ENCODE measurements at regions not wholly inside any gene's neighbourhood (a gene's known extent, or its start where the extent isn't known, plus 50 kb on each side); places are given as distances from the start of the nearest gene placed in this dataset.

GRCh38 chr16:65933703-65934102, 432.8 kb upstream of the CDH5 start:
- H3K4me1 Mint-ChIP-seq, result no peaks in the 10 kb centered on the region
- CTCF ChIA-PET, result no interaction called here
- no peak overlapping the region for H3K27ac Mint-ChIP-seq
- POLR2A ChIA-PET, result no interaction called here
- no peaks in the 10 kb centered on the region for H3K36me3 Mint-ChIP-seq (ENCODE audit: low read depth)
- DNase-seq, result no peak
- no peak overlapping the region for H3K4me3 Mint-ChIP-seq
- H3K27me3 Mint-ChIP-seq, result no peaks in the 10 kb centered on the region
- peaks cover 4% of the 10 kb centered on the region for H3K9me3 Mint-ChIP-seq

DNA sequence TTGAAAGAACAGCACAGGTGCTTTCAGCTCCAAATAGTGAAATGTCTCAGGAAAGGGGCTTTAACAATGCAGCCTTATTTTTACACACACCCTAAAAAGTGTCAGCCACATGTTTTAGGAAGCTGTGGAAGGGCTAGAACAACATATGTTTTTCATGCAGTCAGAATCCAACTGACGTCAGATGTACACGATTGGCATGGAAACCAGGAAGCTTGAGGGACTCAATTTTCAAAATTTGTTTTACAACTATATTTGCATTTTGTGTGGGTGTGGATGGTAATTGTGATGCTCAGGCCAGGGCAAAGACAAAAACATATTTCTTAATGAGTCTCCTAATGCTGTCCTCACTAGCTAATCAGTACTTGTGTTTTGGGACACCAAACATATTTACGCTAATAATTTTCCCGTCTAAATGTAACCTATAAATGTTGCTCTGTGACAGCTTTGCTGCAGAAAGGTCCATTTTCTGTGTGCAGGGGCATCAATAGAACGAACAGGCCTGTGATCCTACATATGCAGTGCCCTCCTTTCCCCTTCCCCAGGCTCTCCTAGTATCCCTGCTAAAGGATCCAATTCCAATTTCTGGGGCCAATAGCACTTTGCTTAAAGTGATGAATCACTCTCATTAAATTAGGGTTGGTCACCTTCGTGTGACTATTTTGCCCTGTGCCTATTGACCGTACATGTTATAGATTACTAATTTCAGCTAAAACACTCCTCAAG, 434.0 kb upstream of the CDH5 start:
- ChIA-PET CTCF (no interaction called here), POLR2A (no interaction called here)
- Mint-ChIP-seq H3K9me3 (peaks cover 6% of the 10 kb centered on the region), H3K4me1 (no peaks in the 10 kb centered on the region), H3K27ac (no peak overlapping the region), H3K27me3 (no peaks in the 10 kb centered on the region), H3K4me3 (no peak overlapping the region), H3K36me3 (ENCODE audit: low read depth) (no peaks in the 10 kb centered on the region)
- no peak for DNase-seq

DNA sequence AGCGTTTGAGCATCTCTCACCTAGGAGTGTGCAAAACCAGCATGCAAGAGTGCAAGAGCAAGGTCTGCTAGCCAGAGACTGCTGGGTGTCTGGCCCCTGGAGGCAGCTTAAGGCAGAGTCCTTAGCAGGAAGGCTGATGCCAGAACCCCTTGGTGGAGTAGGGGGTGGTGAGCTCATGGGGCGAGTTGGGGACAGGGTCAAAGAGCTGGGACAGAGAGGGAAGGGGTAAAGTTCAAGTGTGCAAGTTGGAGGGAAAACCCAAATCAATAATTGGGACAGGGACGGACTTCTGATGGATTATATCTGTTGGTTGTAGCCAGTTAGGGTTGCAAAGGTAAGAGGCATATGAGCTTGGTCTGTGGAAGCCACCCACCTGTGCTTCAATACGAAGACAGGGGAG, 443.6 kb upstream of the CDH5 start:
- CTCF ChIA-PET, result no interaction called here
- H3K4me1 Mint-ChIP-seq, result no peaks in the 10 kb centered on the region
- H3K4me3 Mint-ChIP-seq, result no peak overlapping the region
- no peaks in the 10 kb centered on the region for H3K27me3 Mint-ChIP-seq
- no peak for DNase-seq
- POLR2A ChIA-PET, result no interaction called here
- H3K9me3 Mint-ChIP-seq, result peaks cover 1% of the 10 kb centered on the region
- H3K27ac Mint-ChIP-seq, result no peak overlapping the region
- H3K36me3 Mint-ChIP-seq (ENCODE audit: low read depth), result no peaks in the 10 kb centered on the region

DNA sequence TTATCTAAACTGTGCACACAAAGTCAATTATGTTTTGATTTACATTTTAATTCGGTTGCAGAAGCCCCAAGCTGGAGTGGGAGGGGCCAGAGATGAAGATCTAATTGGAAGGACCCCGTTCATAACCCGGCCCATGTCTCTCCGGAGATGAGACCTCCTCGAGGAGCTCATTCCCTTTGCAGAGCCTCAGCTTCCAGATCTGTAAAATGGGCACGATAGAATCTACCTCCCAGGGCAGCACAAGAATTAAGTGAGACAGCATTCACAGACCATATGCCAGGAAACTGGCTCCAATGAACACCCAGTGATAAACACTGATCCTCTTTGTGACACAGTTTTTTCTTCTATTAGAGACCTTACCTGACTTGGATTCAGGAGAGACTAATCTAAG, 446.5 kb upstream of the CDH5 start:
- no peaks in the 10 kb centered on the region for H3K27me3 Mint-ChIP-seq
- no peak overlapping the region for H3K27ac Mint-ChIP-seq
- CTCF ChIA-PET, result no interaction called here

DNA sequence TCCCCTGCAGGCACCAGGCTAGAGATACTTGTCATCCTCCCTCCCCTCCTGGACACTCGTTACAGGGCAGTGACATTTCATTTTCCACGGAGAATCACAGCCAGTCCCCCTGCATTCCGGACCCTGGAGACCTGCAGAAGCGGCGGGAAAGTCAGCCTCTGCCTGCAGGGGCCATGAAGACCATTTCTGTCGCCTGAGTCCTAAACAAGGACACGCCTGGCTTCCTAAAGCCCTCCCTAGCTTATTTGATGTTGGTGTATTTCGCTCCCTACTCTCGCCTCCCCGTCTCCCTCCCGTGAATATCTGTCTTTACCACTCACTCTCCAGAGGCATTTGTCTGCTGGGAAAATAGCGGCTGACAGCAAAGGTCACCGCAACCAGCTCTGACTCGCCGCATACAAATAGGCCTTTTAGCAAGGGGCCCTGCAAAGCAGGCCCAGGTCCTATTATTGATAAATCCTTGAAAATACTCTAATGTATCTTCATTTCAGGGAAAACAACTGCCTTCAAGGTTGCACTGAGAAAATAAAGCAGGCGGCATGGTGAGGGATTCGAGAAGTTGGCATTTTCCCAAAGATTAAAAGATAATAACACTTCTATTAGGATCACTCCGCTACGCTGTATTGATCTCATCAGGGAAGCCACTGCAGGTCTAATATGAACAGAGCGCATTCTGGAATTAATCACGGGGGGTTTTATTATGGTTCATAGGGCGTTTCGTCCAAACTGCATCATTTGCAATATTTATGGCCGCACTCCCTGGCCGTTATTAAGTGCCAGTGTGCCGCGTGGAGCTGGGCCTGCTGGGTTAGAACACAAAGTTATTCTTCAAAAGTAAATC, 447.1 kb upstream of the CDH5 start:
- no peaks in the 10 kb centered on the region for H3K36me3 Mint-ChIP-seq (ENCODE audit: low read depth)
- H3K27me3 Mint-ChIP-seq, result no peaks in the 10 kb centered on the region
- POLR2A ChIA-PET, result no interaction called here
- no peak overlapping the region for H3K27ac Mint-ChIP-seq
- no peaks in the 10 kb centered on the region for H3K9me3 Mint-ChIP-seq
- CTCF ChIA-PET, result no interaction called here
- no peaks in the 10 kb centered on the region for H3K4me1 Mint-ChIP-seq
- DNase-seq, result no peak
- no peak overlapping the region for H3K4me3 Mint-ChIP-seq

More for the DNA sequence above, 446.5 kb upstream of the CDH5 start:
- no peaks in the 10 kb centered on the region for H3K36me3 Mint-ChIP-seq (ENCODE audit: low read depth)
- POLR2A ChIA-PET, result no interaction called here
- no peaks in the 10 kb centered on the region for H3K9me3 Mint-ChIP-seq
- DNase-seq, result no peak
- no peak overlapping the region for H3K4me3 Mint-ChIP-seq
- H3K4me1 Mint-ChIP-seq, result no peaks in the 10 kb centered on the region

DNA sequence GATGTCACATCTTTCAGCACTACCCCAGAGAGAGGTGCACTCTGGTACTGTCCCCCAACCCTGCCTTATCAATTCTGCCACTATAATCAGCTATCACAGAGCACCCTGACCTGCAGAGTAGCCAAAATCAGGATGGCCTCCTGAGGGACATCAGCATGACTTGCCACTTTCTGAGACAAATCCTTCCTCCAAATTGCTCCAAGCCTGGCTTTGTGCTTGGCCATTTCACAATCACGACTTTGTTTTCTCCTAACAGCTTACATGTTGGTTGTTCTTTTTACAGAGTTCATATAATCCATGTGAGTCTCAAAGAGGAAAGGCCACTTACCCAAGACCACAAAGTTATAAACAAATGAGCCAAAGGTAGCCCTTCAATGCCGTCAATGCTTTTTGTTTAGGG, 449.0 kb upstream of the CDH5 start:
- ChIA-PET POLR2A (no interaction called here), CTCF (no interaction called here)
- Mint-ChIP-seq H3K27ac (no peak overlapping the region), H3K4me1 (no peaks in the 10 kb centered on the region), H3K4me3 (no peak overlapping the region), H3K36me3 (ENCODE audit: low read depth) (no peaks in the 10 kb centered on the region), H3K27me3 (no peaks in the 10 kb centered on the region), H3K9me3 (no peaks in the 10 kb centered on the region)
- no peak for DNase-seq

DNA sequence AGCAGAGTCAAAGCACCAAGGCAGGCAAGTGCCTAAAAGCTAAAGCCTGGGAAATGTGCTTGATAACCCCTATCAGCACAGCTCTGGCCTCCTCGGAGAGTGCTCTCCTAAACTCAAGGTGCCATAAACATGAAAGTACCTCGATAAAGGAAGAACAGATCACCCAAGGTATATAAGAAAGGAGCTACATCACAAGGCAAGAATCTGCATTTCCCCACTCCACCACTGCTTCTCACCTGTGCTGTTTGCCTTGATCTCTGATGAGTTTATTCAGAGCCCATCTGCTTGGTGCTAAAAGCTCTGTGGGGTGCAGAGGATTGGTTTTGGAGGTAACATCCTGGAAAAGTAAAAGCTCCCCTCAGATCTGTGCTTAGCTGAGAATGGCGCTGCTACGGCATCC, 449.5 kb upstream of the CDH5 start:
- ChIA-PET POLR2A (no interaction called here), CTCF (no interaction called here)
- no peaks in the 10 kb centered on the region for H3K4me1 Mint-ChIP-seq

GRCh38 chr16:65910291-65910690, 456.2 kb upstream of the CDH5 start:
- Mint-ChIP-seq H3K27ac (no peak overlapping the region), H3K27me3 (no peaks in the 10 kb centered on the region), H3K4me3 (no peak overlapping the region), H3K36me3 (ENCODE audit: low read depth) (no peaks in the 10 kb centered on the region), H3K9me3 (no peaks in the 10 kb centered on the region), H3K4me1 (no peaks in the 10 kb centered on the region)
- DNase-seq, result no peak
- ChIA-PET CTCF (no interaction called here), POLR2A (no interaction called here)

More for the DNA sequence above, 449.5 kb upstream of the CDH5 start:
- Mint-ChIP-seq H3K4me3 (no peak overlapping the region), H3K27me3 (no peaks in the 10 kb centered on the region), H3K36me3 (ENCODE audit: low read depth) (no peaks in the 10 kb centered on the region), H3K27ac (no peak overlapping the region), H3K9me3 (no peaks in the 10 kb centered on the region)
- no peak for DNase-seq

DNA sequence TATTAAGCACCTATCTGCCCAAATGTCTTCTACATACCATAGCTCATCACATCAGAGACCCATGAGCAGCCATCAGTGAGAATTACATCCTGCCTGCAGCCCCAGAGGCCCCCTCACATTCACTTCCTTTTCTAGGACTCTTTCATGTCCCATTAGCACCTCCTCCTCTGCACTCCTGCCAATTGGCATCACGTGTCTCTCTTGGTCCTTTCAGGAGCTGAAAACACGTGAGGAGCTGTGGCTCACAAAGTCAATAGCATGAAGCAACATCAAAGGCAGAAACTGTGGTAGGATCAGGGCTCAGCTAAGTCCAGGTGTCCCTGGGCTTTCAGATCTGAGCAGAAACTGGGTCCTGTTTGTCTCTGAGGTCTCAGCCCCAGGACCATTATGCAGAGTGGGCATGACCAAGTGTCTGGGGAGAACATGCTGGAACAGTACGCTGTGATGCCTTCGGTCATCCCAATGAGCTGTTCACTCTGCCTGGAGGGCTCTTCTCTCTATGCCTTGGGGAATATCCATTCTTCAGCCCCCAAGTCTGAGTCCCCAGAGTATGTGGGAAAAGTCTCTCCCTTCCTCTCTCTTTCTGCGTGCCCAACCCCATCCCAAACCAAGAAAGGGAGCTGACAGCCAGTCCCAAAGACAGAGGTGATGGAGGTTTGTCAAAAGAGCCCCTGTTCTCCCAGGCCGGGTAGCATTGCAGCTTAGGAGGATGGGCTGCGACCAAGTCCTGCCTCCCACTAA, 457.0 kb upstream of the CDH5 start:
- H3K4me1 Mint-ChIP-seq, result no peaks in the 10 kb centered on the region
- no peak overlapping the region for H3K27ac Mint-ChIP-seq
- H3K9me3 Mint-ChIP-seq, result no peaks in the 10 kb centered on the region
- no peaks in the 10 kb centered on the region for H3K36me3 Mint-ChIP-seq (ENCODE audit: low read depth)
- no peaks in the 10 kb centered on the region for H3K27me3 Mint-ChIP-seq
- no peak for DNase-seq
- ChIA-PET CTCF (interaction anchor here (0.6 kb wide), 1 partner anchor 30 kb away, joined by 3 read pairs; no protein-coding TSS in a partner anchor), POLR2A (no interaction called here)
- H3K4me3 Mint-ChIP-seq, result no peak overlapping the region

DNA sequence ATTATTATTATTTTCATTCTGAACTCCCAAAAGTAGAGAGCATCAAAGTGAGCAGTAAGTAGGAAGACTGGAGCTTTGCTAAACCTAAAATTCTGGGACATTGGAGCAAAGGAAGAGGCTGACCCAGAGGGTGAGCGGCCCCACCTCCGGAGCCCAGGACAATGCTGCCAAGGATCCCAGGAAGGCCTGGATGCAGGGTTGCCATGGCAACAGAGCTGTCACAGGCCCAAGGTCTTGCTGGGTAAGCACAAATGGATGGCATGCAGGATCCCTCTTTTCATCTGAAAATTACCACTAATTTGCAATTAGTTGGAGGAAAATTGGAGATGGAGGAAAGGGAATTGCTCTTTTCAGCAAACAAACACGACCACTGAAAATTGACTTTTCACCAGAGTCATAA, 457.9 kb upstream of the CDH5 start:
- Mint-ChIP-seq H3K27ac (no peak overlapping the region), H3K36me3 (ENCODE audit: low read depth) (no peaks in the 10 kb centered on the region), H3K9me3 (no peaks in the 10 kb centered on the region), H3K27me3 (no peaks in the 10 kb centered on the region), H3K4me1 (no peaks in the 10 kb centered on the region), H3K4me3 (no peak overlapping the region)
- no peak for DNase-seq
- ChIA-PET POLR2A (no interaction called here), CTCF (interaction anchor here (0.6 kb wide), 1 partner anchor 31 kb away, joined by 3 read pairs; no protein-coding TSS in a partner anchor)

DNA sequence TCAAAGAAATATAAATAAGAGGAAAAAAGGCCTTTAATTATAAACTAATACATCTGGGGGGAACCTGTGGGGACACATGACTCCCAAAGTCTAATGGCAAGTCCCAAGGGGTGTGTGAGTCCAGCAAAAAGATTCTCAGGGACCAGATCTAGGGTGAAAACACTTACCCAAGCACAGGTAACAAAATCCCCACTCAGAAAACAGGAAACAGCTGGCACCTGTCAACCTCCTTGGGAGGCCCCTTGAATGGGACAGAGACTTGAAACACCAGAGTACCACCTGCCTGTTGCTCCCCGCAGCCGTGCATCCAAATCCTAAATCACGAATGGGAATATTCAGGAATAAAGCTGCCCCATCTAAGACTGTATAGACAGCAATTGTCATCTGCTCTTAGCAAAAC, 461.2 kb upstream of the CDH5 start:
- H3K4me1 Mint-ChIP-seq, result no peaks in the 10 kb centered on the region
- H3K9me3 Mint-ChIP-seq, result no peaks in the 10 kb centered on the region
- H3K27me3 Mint-ChIP-seq, result no peaks in the 10 kb centered on the region
- no peaks in the 10 kb centered on the region for H3K36me3 Mint-ChIP-seq (ENCODE audit: low read depth)
- CTCF ChIA-PET, result no interaction called here
- no peak overlapping the region for H3K27ac Mint-ChIP-seq
- no peak overlapping the region for H3K4me3 Mint-ChIP-seq
- DNase-seq, result no peak
- POLR2A ChIA-PET, result no interaction called here

DNA sequence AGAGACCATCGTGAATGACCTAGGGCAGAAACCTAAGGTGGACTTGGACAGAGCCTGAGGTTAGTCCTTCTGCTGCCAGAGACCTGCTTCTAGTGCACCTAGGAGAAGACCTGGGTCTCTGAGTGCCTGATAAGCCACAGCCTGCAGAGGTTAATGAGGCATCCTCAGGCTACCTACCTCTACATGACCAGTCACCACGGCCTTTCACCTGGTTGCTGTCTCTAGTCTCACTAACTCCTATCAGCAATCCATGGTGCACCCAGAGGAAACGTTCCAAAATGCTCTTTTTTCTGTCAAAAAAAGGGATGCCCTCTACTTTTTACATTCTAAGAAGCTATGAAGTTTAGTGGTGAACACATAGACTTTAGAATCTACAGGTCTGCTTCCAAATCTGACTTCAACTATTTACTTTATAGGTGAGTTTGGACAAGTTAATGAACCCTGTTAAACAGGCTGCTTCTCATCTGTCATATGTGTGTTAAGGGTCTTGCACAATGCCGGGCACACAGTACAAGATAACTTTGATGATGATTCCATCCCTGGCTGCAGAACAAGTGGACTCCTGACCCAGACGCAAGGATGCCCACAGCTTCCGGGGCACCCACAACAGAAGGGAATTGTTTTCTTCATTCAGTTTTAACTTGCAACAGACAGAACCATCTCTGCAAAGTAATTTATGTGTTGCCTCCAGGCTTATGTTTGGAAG, 469.9 kb upstream of the CDH5 start:
- POLR2A ChIA-PET, result no interaction called here

DNA sequence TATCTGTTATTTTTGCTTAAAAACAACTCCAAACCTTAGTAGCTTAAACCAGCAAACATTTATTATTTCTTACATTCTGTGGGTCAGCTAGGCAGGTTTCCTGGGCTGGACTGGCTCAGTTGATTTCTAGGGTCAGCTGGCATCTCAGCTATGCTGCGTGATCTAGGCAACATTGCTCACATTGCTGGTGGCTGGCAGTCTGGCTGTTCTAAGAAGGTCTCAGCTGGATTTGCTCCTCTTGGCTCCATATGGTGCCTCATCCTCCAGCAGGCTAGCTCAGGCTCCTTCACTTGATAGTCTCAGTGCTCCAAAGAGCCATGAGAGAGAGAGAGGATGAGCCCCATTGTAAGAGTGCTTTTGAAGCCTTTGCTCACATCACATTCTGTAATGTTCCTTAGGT, 470.6 kb upstream of the CDH5 start:
- H3K4me3 Mint-ChIP-seq, result no peak overlapping the region
- CTCF ChIA-PET, result no interaction called here
- H3K4me1 Mint-ChIP-seq, result no peaks in the 10 kb centered on the region
- peaks cover 2% of the 10 kb centered on the region for H3K9me3 Mint-ChIP-seq
- no peak for DNase-seq
- no peaks in the 10 kb centered on the region for H3K36me3 Mint-ChIP-seq (ENCODE audit: low read depth)
- POLR2A ChIA-PET, result no interaction called here
- H3K27ac Mint-ChIP-seq, result no peak overlapping the region
- no peaks in the 10 kb centered on the region for H3K27me3 Mint-ChIP-seq

More for the DNA sequence above, 469.9 kb upstream of the CDH5 start:
- no peaks in the 10 kb centered on the region for H3K4me1 Mint-ChIP-seq
- peaks cover 2% of the 10 kb centered on the region for H3K9me3 Mint-ChIP-seq
- H3K4me3 Mint-ChIP-seq, result no peak overlapping the region
- H3K27me3 Mint-ChIP-seq, result no peaks in the 10 kb centered on the region
- CTCF ChIA-PET, result no interaction called here
- DNase-seq, result no peak
- no peak overlapping the region for H3K27ac Mint-ChIP-seq
- H3K36me3 Mint-ChIP-seq (ENCODE audit: low read depth), result no peaks in the 10 kb centered on the region

Measured in activated CD4-positive, alpha-beta memory T cell treated with anti-CD3 and anti-CD28 coated beads, Interleukin-2, amount 10 ng/mL, durations not matched to agents 7 days and 5 days (primary cell).